OCI-LY1 (cell line): ENCODE measurements at regions not wholly inside any gene's neighbourhood (a gene's known extent, or its start where the extent isn't known, plus 50 kb on each side); places are given as distances from the start of the nearest gene placed in this dataset.

Experiments
- CTCF ChIP-seq: fragments of 200-600 bp; sonication (generic), shearing (Covaris generic); IDR thresholded peaks from 2 replicates; pipeline ENCODE4 v1.5.1; 2017; ENCODE audit warnings: mild to moderate bottlenecking, antibody characterized with exemption, low read length, moderate library complexity, mixed read lengths
- EZH2 ChIP-seq: fragments of 200-600 bp; sonication (generic), shearing (Covaris generic); IDR thresholded peaks from 2 replicates; pipeline ENCODE4 v1.8.0; 2017; ENCODE audit warnings: borderline replicate concordance, mixed run types, mild to moderate bottlenecking, antibody characterized with exemption, low read length, moderate library complexity, mixed read lengths

- TF ChIP-seq CTCF (no peak), EZH2 (no peak)
These were observed 384.4 kb downstream of the RSL24D1 start for GRCh38 chr15:54812383-54812782.
